Bronchial epithelial cell (primary cell): ENCODE measurements at regions not wholly inside any gene's neighbourhood (a gene's known extent, or its start where the extent isn't known, plus 50 kb on each side); places are given as distances from the start of the nearest gene placed in this dataset.

Source experiments
- DNase-seq: peaks from one replicate; pipeline ENCODE4 v3.0.0-alpha.2; 2010; ENCODE audit warnings: low read depth
- FAIRE-seq: peaks from 2 replicates; lab custom pipeline; 2011; peaks lifted over from hg19 to GRCh38; lab: Jason Lieb, UNC
- H3K27me3 ChIP-seq: 2 replicates; pipeline ENCODE4 v1.5.1; 2011; ENCODE audit warnings: low read length; ENCODE audit not compliant: control insufficient read depth, insufficient read depth
- H3K36me3 ChIP-seq: 2 replicates; pipeline ENCODE4 v1.5.1; 2011; ENCODE audit warnings: low read length; ENCODE audit not compliant: control insufficient read depth, insufficient read depth
- H3K4me3 ChIP-seq: 2 replicates; pipeline ENCODE4 v1.5.1; 2011; ENCODE audit warnings: mild to moderate bottlenecking, low read depth, low read length, control low read depth
- CTCF ChIP-seq: IDR thresholded peaks from 2 replicates; pipeline ENCODE4 v1.5.1; 2011; ENCODE audit warnings: mild to moderate bottlenecking, moderate library complexity, low read length, control low read depth, inconsistent platforms; ENCODE audit not compliant: insufficient read depth, severe bottlenecking

GRCh38 chr15:97456521-97457202 lies 503.8 kb upstream of the ARRDC4 start:
- H3K27me3 ChIP-seq: no peaks in the 10 kb centered on the region
- H3K4me3 ChIP-seq: no peak overlapping the region
- DNase-seq: no peak
- no peaks in the 10 kb centered on the region for H3K36me3 ChIP-seq
- FAIRE-seq: no peak
- TF ChIP-seq CTCF: no peak

GRCh38 chr15:97457203-97457847 lies 503.2 kb upstream of the ARRDC4 start:
- no peak for TF ChIP-seq CTCF
- DNase-seq: no peak
- Histone ChIP-seq H3K4me3 (no peak overlapping the region), H3K27me3 (no peaks in the 10 kb centered on the region), H3K36me3 (no peaks in the 10 kb centered on the region)
- FAIRE-seq: no peak

GRCh38 chr15:97459771-97460170 lies 500.7 kb upstream of the ARRDC4 start:
- H3K4me3 ChIP-seq: no peak overlapping the region
- no peaks in the 10 kb centered on the region for H3K36me3 ChIP-seq
- H3K27me3 ChIP-seq: no peaks in the 10 kb centered on the region
- TF ChIP-seq CTCF: no peak
- FAIRE-seq (no peak), DNase-seq (no peak)

GRCh38 chr15:97461226-97461625 lies 499.3 kb upstream of the ARRDC4 start:
- DNase-seq: no peak
- H3K27me3 ChIP-seq: no peaks in the 10 kb centered on the region
- H3K36me3 ChIP-seq: no peaks in the 10 kb centered on the region
- TF ChIP-seq CTCF: no peak
- no peak for FAIRE-seq
- H3K4me3 ChIP-seq: no peak overlapping the region

- TF ChIP-seq CTCF: no peak
- no peak for FAIRE-seq
- no peak for DNase-seq
- no peaks in the 10 kb centered on the region for H3K36me3 ChIP-seq
- no peak overlapping the region for H3K4me3 ChIP-seq
- H3K27me3 ChIP-seq: no peaks in the 10 kb centered on the region
Measured at GRCh38 chr15:97463696-97464095, 496.8 kb upstream of the ARRDC4 start.
